NCI-H2196 treated with DMSO at 0.1 percent for 48 hours (cell line): ENCODE measurements at regions not wholly inside any gene's neighbourhood (a gene's known extent, or its start where the extent isn't known, plus 50 kb on each side); places are given as distances from the start of the nearest gene placed in this dataset.
A peak's percentile ranks its signal among the peaks of the same experiment; 100 is the strongest.
"Not testable (repeated sequence)": the region's sequence is repeated elsewhere in the genome, so short reads cannot be mapped to it uniquely, and the experiment has no call there.

Experiments
- DNase-seq: peaks from one replicate; lab custom pipeline; 2025; ENCODE audit not compliant: unreplicated experiment; lab: John Stamatoyannopoulos, UW

DNA sequence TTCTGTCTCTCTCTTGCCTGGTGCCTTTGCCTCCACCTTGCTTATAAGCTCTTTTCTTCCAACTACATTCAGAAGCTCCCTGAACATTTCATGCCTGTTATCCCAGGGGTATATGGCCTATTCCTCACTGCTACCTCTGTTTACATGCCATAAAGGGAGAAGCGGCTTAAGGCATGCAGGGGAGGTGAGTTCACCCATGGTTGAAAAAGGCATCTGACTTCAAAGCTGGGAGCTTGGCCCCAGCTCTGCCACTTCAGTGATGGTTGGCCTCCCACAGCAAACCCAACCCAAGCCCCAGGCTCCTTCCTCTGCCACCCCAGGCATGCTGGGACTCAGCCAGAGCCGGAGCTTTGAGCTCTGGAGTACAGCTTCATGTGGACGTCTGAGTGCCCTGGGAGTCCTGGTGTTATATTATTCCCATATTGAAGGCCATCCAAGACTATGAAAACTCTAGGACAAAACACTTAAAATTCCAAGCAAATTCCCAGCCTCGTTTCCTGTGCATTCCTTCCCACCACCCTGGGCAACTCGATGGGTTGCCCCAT is 468.6 kb upstream of the ZMIZ1 start:
- no peak for DNase-seq

DNA sequence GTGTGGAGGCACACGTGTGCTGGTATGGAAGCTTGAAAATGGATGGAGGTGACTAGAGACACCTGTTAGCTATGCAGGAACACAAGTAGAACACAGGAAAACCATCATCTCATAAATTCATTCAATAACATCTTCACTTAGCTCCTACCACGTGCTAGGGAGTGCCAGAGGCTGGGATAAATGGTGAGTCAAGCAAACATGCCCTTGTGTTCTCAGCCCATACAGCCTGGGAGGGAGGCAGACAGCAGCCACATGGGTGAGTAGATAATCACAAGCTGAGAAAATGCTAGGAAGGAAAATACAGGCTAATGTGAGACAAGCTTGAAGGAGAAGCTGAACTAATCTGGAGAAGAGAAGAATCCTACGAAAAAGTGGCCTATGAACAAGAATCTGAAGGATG is 468.0 kb upstream of the ZMIZ1 start:
- DNase-seq, result no peak

DNA sequence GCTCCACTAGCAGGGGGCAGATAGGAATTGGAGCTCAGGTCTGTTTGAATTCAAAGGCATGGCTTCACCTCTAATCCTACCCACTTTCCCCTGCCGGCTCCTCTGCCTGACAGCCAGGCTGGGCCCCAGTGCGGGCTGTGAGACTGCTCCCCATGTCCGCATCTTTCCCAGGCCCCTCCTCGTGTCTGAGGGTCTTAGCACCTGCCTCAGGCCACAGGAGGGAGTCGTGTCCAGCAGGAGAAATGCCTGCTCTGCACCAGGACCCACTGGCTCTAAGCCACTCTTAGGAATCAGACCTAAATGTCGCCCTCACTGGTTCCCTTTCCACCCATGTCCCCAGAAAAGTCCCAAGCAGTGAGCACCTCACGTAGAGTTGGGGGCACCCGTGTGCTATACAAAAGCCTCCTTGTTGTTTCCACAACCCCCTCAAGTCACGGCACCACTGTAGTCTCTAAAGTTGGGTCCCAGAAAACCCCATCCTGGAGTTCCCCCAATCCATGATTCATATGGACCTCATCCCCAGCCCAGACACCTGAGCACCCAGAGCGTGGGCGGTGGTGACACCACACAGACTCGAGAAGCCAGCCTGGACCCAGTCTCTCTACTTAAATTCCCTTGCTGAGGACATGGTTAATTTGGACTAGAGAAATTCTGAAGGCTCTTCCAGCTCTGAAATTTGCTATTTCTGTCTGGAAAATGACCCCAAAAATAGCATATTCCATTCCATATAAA is 466.4 kb upstream of the ZMIZ1 start:
- no peak for DNase-seq

DNA sequence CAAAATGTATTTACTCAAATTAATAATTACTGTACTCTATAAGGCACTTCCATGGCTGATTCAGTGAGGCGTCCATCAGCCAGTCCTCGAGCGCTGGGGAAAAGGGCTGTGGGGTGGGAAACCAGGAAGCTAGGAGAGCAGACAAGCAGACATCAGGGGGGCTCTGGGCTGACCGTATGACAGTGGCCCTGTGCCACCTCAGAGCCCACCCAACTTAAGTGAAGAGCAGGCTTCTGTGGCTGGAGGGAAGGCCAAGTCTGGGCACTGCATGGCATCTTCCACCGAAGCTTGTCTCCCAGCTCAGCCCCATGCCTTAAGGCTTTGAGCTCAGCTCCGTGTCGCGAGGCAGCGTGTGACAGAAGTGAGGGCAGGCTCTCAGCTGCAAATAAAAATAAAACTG is 464.5 kb upstream of the ZMIZ1 start:
- DNase-seq, result no peak

DNA sequence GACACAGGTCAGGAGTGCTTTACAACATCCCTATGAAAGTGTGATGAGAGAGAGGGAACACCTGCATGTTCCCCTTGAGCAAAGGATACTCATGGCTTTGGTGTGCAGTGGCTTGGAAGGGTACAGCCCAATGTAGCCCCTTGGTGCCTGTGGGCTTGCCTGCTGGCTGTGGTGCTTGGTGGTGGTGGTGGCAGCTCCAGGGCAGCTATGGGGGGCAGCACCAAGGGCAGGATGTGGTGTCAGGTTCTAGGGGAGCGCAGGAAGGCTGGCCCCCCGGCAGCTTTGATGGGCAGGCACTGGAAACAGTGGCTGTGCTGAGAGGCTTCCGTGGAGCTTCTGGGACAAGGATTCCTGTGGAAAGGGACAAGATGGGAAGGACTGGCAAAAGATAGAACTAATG is 464.0 kb upstream of the ZMIZ1 start:
- DNase-seq, result no peak

DNA sequence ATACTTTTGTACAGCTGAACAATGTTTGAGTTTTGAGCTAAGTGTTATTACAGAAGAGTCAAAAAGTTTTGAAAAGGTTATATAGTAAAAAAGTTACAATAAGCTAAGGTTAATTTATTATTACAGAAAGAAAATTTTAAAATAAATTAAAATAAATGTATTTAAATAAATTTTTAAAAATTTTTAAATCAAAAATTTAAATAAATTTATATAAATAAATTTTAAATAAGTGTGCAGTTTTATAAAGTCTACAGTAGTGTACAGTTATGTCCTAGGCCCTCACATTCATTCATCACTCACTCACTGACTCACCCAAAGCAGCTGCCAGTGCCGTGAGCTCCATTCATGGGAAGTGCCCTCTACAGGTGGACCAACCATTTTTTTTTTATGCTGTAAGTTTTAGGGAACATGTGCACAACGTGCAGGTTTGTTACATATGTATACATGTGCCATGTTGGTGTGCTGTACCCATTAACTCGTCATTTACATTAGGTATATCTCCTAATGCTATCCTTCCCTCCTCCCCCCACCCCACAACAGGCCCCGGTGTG is 462.9 kb upstream of the ZMIZ1 start:
- no peak for DNase-seq

DNA sequence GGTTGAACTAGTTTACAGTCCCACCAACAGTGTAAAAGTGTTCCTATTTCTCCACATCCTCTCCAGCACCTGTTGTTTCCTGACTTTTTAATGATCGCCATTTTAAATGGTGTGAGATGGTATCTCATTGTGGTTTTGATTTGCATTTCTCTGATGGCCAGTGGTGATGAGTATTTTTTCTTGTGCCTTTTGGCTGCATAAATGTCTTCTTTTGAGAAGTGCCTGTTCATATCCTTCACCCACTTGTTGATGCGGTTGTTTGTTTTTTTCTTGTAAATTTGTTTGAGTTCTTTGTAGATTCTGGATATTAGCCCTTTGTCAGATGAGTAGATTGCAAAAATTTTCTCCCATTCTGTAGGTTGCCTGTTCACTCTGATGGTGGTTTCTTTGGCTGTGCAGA is 462.0 kb upstream of the ZMIZ1 start:
- not testable (repeated sequence) for DNase-seq

DNA sequence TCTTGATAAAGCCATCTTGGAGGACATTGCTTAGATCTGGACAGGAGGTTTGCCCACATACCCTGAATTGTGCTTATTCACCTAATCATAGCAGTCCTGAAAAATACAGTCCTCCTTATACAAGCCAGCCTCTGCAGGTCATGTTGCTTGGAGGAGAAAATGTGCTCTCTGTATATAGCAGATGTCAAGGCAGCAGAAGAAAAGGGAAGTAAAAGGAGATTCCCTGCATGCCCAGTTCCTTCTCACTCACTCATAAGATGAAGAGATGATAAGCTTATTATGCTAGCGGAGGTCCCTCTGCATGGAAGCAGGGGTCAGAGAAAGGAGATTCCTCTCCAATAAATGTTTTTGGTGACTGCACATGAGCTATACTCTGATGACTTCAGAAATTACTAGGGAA is 458.8 kb upstream of the ZMIZ1 start:
- no peak for DNase-seq

DNA sequence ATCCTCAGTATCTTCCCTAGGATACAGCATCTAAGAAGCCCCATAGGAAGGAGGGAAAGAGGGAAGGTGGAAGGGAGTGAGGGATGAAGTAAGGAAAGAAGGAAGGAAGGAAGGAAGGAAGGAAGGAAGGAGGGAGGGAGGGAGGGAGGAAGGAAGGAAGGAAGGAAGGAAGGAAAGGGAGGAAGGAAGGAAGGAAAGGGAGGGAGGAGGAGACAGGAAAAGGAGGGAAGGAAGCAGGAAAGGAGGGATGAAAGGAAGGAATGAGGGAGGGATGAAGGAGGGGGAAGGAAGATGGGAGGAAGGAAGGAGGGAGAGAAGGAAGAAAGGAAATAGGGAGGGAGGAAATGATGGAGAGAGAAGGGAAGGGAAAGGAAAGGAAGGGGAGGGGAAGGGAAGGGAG is 455.6 kb upstream of the ZMIZ1 start:
- no peak for DNase-seq

DNA sequence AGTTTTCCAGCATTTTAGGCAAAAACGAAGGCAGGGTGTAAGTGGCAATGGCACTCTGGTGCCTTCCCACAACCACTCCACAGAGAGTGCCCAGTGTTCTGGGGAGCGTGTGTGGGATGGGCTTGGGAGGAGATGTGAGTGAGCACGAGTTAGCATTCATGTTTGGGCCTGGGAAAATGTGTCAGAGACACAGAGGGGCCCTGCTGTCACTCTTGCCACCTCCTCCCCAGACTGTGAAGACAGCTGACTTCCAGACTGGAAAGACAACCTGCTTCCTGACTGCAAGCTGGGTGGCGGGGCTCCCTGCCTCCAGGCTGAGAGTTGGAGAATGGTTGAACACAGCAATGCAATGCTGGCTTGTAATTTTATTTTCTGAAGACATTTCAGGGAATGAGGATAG is 454.5 kb upstream of the ZMIZ1 start:
- no peak for DNase-seq

DNA sequence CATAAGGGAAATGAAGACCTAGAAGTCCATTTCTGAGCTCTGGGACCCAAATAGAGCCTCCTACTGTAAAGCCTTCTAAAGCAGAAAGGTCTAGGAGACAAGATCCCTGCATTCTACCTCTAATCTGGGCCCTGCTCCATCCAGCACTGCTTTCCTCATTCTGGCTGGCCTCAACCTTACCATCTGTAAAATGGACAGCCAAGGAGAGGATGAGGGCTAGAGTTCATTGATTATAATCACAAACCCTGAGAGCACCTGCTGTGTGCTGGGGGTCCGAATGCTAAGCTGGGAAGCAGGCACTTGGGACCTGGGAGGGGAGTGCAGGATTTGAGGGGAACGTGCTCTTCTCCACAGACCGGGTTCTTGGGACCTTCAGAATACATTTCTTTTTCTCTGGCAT is 454.0 kb upstream of the ZMIZ1 start:
- DNase-seq, result no peak

DNA sequence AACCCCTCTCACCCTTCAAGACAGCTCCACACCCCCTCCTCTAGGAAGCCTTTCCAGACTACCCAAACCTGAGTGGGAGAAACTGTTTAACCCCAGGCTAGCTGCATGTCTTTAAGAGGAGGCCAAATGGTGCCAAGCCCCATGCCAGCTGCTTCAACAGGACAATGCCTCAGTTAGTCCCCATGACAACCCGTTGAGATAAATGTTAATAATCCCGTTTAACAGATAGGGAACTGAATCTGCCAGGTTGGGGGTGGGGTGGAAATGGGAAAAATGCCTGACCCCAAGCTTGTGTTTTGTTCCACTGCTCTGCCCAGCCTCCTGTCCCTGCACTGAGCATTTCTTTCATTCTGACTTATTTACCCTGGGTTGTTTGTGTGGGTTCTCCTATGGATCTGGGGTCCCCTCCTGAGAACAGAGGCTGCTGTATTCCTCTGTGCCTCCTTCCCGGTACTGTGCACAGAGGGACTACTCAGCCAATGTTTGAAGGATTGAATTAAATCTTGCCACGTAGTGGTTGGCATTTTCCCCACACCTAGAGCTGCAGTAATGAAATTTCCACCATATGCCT is 452.6 kb upstream of the ZMIZ1 start:
- DNase-seq, result no peak

DNA sequence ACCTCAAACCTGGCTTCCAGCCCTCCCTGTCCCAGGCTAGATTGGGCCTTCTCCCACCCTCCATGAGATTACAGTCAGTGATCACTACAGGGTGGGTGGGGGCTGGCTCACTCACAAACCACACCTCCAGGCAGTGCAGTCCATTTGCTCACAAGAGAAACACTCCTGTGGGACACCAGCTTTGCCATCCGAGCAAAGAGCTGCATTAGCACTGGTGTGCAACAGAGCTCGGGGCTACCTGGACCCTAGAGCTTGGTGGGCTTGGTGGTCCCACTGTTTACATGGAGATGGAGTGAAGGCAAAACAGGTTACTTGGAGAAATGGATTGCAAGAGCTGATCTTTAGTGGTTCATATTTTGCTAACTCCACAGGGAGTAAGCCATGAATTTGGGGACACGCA is 451.7 kb upstream of the ZMIZ1 start:
- DNase-seq, result no peak

DNA sequence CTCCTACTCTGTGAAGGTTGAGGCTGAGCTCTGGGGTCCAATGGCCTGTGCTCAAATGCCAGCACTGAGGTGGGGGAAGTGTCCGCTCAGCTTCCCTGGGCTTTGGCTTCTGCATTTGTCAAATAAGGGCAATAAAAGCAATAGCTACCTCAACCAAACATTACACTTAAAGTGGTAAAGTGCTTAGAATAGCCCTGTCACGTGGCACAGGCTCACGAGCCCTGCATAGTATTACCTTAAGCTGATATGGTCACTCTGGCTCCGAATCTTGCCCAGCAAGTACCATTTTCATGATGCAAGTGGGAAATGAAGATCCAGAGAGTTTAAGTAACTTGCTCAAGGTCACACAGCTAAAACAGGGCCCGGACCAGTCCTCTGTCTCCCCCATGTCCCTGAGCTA is 451.1 kb upstream of the ZMIZ1 start:
- DNase-seq, result no peak

DNA sequence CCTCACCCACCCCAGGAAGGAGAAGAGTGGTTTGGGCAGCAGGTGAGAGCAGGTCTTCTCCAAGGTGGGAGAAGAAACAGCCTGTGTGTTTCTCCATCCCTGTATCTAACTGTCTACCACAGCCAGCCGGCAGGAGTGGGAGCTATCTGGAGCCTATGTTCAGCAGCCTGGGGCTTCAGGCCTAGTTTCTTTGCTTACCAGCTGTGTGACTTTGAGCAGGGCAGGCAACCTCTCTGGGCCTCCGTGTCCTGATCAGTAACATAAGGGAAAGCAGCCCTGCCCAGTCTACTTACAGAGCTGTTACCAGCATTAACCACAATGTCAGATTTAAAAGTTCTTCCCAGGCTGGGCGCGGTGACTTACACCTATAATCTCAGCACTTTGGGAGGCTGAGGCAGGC is 450.7 kb upstream of the ZMIZ1 start:
- DNase-seq, result no peak

DNA sequence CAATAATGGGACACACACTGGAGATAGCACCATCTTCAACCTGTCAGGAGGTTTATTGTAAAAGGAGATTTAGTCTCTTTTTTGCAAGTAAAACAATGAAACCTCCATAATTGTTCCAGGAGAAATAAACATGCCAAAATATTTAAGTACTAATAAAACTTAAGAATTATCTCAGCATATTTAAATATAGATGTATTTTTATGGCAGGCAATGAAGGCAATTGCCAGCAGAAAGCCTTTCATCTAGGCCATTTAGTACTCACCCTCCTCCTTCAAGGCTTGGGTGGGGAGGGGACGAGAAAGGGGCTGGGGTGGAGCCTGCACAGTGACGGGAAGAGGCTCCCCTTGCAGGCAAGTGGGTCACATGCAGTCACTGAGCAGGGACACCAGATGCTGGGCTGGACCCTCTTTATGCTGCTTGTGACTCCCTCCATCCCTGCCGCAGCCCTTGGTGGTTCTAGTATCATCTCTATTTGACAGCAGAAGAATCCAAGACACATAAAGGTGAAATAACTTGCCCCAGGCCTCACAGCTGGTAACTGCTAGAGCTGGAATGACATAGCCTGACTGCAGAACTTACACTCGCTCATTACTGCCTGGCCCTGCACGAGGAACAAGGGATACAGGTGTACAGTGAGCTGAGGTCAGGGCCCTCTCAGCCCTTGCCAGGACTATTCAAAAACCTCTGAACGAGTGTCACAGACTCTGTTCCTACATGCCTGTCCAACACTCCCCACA is 449.5 kb upstream of the ZMIZ1 start:
- no peak for DNase-seq

DNA sequence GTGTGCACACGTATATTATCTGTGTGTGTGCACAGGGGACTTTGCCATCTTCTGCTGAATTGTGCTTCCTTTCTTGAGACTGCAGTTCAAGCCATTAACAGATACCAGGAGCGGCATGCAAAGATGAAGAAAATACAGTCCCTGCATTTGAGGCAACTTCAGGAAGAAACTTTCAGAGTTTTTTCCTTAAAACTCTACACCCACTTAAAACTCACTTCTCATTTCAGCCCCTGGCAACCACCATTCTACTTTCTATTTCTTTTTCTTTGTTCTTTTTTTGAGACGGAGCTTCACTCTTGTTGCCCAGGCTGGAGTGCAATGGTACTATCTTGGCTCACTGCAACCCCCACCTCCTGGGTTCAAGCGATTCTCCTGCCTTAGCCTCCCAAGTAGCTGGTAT is 448.9 kb upstream of the ZMIZ1 start:
- DNase-seq, result no peak

DNA sequence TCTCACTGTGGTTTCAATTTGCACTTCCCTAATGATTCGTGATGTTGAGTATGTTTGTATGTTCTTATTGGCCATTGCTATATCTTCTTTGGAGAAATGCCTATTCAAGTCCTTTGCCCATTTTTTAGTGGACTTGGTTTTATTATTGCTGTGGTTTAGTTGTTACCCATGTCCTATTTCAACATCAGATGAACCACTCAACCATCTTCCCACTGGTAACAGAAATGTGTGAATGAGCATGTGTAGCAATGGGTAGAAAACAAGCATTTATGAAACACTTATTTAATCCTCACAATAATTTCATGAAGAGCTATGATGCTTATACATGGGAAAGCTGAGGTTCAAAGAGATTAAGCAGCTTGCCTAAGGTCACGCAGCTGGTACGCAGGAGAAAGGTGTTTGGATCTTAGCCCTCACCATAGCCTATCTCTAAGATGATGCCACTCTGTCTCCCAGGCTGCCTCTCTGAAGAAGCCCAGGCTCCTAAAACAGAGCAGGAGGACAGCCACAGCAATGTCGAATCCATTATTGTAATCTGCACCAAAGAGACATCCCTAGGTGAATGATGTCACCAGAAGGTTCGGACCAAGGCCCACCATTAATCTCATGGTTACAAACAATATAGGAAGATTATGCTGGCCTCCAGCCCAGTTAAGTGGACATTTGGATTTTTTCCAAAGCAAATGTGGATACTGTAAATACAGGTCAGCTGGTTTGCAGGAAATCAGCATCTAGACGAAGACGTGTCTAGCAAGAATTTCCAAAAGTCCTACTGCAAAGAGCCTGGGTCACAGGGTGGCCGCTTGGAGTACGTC is 447.6 kb upstream of the ZMIZ1 start:
- peak; percentile 40 for DNase-seq

DNA sequence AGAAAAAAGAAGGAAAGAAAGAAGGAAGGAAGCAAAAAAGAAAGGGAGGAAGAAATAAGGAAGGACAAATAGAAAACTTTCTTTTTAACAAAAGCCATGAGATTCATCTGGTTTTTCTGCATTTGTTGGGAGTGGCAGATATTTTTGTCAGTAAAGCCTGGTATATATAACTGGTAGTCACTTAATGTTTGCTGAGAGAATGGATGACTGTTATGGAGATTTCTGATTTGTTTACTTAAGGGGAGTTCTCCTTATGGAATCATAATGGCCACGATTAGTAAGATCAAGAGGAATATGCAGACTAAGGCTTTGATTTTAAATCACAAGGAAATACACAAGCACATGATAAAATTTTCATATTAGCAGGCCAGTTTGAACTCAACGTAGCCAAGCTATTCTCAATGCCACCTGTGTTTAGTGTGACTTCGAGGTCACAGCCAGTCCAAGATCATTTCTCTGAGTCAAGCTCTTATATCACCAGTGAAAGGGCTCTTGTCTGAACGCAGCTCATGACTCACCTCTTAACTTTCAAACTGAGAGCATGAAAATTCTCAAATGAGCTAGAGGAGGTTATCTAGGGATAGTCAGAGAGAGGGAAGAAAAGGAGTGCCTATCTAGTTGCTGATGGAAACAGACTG is 445.1 kb upstream of the ZMIZ1 start:
- DNase-seq, result no peak

DNA sequence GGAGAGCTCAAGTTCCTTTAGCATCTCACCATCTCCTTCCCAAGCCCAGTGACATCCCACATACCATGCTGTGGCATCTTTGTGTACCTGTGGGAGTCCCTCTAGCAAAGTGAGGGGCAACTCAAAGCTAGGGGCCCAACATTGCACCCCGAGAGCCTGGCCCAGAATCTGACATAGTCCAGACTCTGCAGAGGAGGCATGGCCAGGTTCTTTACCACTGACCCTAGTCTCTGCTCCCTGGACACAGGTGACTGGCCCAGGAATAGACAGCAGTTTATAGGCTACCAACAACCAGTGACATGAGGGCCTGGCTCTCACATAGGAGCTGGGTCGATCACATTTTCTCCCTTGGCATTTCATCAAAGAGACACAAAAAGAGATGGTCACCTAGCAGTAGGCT is 444.0 kb upstream of the ZMIZ1 start:
- no peak for DNase-seq

DNA sequence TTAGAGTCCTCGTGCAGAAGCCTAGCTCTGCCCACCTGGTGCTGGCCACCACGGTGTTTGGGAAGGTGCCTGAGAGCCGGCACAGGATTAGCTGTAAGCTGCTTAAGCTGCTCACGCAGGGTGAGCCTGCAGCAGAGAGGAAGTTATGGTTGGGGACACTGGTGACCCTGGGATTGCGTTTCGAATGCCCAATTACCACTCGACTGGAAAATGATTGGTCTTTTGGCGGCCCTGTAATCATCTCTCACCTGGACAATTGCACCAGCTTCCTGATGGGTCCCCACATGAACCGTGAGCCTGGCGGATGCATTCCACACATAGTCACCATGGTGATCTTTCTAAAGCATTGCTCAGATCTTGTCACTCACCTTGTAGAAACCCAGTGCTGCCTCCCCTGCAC is 442.3 kb upstream of the ZMIZ1 start:
- no peak for DNase-seq
